ENCODE measurements at regions not wholly inside any gene's neighbourhood (a gene's known extent, or its start where the extent isn't known, plus 50 kb on each side); places are given as distances from the start of the nearest gene placed in this dataset.
"Not testable (repeated sequence)": the region's sequence is repeated elsewhere in the genome, so short reads cannot be mapped to it uniquely, and the experiment has no call there.

DNA sequence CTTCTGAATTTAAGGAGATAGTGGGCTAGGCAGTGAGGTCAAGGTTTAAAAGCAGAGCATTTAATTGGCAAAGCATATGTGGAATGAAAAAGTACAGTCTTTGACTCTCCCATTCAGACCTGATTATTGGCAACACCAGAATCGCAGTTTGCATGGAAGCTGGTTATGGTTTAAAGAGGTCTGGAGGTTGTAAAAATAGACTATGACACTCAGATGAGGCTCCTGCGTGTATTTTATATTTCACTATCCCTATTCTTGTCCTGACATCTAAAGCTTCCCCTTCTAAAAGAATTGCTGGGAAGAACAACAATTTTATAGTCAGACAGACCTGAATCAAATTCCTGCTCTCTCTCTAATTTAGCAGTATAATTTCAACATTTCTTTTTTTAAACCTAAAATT lies 302.9 kb downstream of the PCDH7 start:
- no peak overlapping the region for H3K4me3 ChIP-seq (ENCODE audit: low read depth in 1 of 2, low read length in 2 of 2)
- H3K27me3 ChIP-seq (ENCODE audit: low read depth, low read length) = no peaks in the 10 kb centered on the region
- no peaks in the 10 kb centered on the region for H3K9me3 ChIP-seq (ENCODE audit: control insufficient read depth in 1 of 2, low read length in 2 of 2)
- H3K4me1 ChIP-seq (ENCODE audit: control insufficient read depth in 1 of 2, insufficient read depth in 2 of 2, low read length in 2 of 2) = peaks cover 0 to 4% of the 10 kb centered on the region in 2 donors
- H3K36me3 ChIP-seq (ENCODE audit: control insufficient read depth in 1 of 2, insufficient read depth in 2 of 2, low read length in 2 of 2) = no peaks in the 10 kb centered on the region
- no peak overlapping the region for H3K27ac ChIP-seq (ENCODE audit: low read length)

DNA sequence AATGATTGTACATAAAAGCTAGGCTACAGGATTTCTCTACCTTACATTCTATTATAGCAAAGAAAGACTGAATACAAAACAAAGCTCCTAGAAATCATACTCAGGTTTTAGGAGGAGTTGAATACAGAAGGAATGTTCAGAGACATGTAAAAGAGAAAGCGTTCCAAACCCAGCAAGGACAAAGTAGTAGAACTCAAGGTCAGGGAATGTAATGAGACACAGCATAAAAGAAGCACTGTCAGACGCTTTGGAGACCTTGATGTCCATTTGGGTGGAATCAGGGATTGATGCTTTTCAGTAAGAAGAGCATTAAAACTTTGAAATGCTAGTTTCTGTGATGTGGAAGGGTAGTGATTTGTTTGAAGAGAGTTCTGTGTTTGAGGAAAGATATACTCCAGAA lies 303.6 kb downstream of the PCDH7 start:
- Histone ChIP-seq H3K4me3 (ENCODE audit: low read depth in 1 of 2, low read length in 2 of 2) (no peak overlapping the region), H3K27me3 (ENCODE audit: low read depth, low read length) (no peaks in the 10 kb centered on the region), H3K36me3 (ENCODE audit: control insufficient read depth in 1 of 2, insufficient read depth in 2 of 2, low read length in 2 of 2) (no peaks in the 10 kb centered on the region), H3K27ac (ENCODE audit: low read length) (no peak overlapping the region), H3K9me3 (ENCODE audit: control insufficient read depth in 1 of 2, low read length in 2 of 2) (no peaks in the 10 kb centered on the region), H3K4me1 (ENCODE audit: control insufficient read depth in 1 of 2, insufficient read depth in 2 of 2, low read length in 2 of 2) (peaks cover 0 to 4% of the 10 kb centered on the region in 2 donors)

DNA sequence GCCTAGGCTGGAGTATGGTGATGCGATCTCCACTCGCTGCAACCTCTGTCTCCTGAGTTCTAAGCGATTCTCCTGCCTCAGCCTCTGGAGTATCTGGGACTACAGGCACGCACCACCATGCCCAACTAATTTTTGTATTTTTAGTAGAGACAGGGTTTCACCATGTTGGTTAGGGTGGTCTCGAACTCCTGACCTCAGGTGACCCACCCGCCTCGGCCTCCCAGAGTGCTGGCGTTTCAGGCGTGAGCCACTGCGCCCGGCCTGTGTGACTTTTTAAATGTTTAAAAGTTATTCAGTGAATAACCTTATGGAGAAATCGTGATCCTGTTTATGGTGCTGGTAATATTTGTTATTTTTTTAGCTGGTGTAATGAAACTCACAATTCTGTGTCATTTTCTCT lies 304.6 kb downstream of the PCDH7 start:
- H3K4me3 ChIP-seq (ENCODE audit: low read depth in 1 of 2, low read length in 2 of 2); H3K27me3 ChIP-seq (ENCODE audit: low read depth, low read length); H3K4me1 ChIP-seq (ENCODE audit: control insufficient read depth in 1 of 2, insufficient read depth in 2 of 2, low read length in 2 of 2); H3K36me3 ChIP-seq (ENCODE audit: control insufficient read depth in 1 of 2, insufficient read depth in 2 of 2, low read length in 2 of 2); H3K9me3 ChIP-seq (ENCODE audit: control insufficient read depth in 1 of 2, low read length in 2 of 2); H3K27ac ChIP-seq (ENCODE audit: low read length): not testable (repeated sequence)

DNA sequence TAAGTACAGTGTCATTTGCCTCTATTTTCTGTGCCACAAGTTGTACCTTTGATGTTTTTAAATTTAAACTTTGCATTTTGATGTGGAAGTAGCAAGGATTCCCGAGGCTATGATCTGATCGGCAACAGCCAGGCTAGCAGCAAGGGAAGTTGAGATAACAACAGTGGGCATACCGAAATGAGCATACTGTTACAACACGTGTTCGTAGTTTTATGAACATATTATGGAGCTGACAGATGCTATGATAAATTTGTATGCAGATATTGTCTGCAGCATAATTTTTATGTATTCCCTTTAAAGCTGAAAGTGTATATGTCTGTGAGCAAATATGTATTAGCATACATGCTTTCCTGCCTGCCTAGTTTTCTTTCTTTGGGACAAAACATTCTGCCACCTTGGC lies 306.1 kb downstream of the PCDH7 start:
- Histone ChIP-seq H3K4me3 (ENCODE audit: low read depth in 1 of 2, low read length in 2 of 2) (no peak overlapping the region), H3K27ac (ENCODE audit: low read length) (no peak overlapping the region), H3K4me1 (ENCODE audit: control insufficient read depth in 1 of 2, insufficient read depth in 2 of 2, low read length in 2 of 2) (peaks cover 0 to 4% of the 10 kb centered on the region in 2 donors), H3K9me3 (ENCODE audit: control insufficient read depth in 1 of 2, low read length in 2 of 2) (no peaks in the 10 kb centered on the region), H3K36me3 (ENCODE audit: control insufficient read depth in 1 of 2, insufficient read depth in 2 of 2, low read length in 2 of 2) (no peaks in the 10 kb centered on the region), H3K27me3 (ENCODE audit: low read depth, low read length) (no peaks in the 10 kb centered on the region)

DNA sequence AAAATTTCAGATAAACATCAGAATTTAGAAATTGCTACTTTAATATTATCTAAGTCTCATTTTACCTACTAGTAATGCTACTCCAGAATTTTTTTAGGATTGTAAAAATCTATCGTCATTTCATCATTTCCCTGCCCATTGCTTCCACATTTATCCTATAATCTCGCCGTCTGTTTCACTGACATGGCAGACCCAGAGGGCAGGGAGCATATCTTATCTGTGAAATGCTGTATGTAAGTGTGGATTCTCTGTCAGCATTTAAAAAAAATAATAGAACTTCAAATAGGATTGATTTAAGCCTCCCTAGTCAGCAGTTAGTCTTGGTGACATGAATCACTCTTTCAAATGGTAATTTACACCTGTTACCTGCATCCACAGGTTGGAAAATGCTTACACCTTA lies 314.4 kb downstream of the PCDH7 start:
- Histone ChIP-seq H3K4me3 (ENCODE audit: low read depth in 1 of 2, low read length in 2 of 2) (no peak overlapping the region), H3K27ac (ENCODE audit: low read length) (no peak overlapping the region), H3K36me3 (ENCODE audit: control insufficient read depth in 1 of 2, insufficient read depth in 2 of 2, low read length in 2 of 2) (no peaks in the 10 kb centered on the region), H3K4me1 (ENCODE audit: control insufficient read depth in 1 of 2, insufficient read depth in 2 of 2, low read length in 2 of 2) (no peaks in the 10 kb centered on the region), H3K27me3 (ENCODE audit: low read depth, low read length) (no peaks in the 10 kb centered on the region), H3K9me3 (ENCODE audit: control insufficient read depth in 1 of 2, low read length in 2 of 2) (no peaks in the 10 kb centered on the region)

DNA sequence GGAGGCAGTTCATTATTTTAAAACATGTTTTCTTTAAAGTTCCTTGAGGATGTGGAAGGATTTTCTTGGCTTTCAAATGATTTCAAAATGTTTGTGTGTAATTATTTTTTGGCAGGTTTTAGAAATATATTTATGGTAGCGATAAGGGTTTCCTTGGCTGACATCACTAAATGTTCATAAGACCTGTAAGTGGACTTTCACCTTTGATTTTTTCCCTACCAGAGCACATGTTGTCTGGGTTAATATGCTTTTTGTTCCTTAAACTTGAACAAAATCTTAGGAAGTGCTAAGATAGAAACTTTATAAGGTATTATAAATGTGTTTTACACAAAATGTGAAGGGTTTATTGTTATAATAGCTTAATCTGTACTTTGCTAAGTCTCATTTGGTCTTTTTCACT lies 315.6 kb downstream of the PCDH7 start:
- H3K4me1 ChIP-seq (ENCODE audit: control insufficient read depth in 1 of 2, insufficient read depth in 2 of 2, low read length in 2 of 2) = no peaks in the 10 kb centered on the region
- no peaks in the 10 kb centered on the region for H3K27me3 ChIP-seq (ENCODE audit: low read depth, low read length)
- H3K4me3 ChIP-seq (ENCODE audit: low read depth in 1 of 2, low read length in 2 of 2) = no peak overlapping the region
- H3K27ac ChIP-seq (ENCODE audit: low read length) = no peak overlapping the region
- no peaks in the 10 kb centered on the region for H3K36me3 ChIP-seq (ENCODE audit: control insufficient read depth in 1 of 2, insufficient read depth in 2 of 2, low read length in 2 of 2)
- H3K9me3 ChIP-seq (ENCODE audit: control insufficient read depth in 1 of 2, low read length in 2 of 2) = no peaks in the 10 kb centered on the region

DNA sequence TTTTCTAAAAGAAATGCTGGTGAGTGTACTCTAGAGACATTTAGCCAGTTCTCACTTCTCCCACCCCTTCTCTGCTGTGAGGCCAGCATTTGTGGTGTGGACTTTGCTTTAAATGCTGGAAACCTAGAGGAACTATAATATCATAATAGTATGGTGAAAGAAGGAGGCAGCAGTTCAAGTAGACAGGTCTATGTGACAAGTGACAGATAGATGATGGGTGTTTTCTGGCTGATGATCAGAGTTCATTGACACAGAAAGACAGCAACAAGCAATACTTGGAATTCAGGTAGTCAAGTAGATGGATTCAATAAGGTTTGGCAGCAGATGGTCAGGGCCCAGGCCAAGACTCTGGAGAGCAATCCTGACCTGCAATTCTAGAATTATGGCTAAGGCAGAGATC lies 317.5 kb downstream of the PCDH7 start:
- no peaks in the 10 kb centered on the region for H3K36me3 ChIP-seq (ENCODE audit: control insufficient read depth in 1 of 2, insufficient read depth in 2 of 2, low read length in 2 of 2)
- H3K4me3 ChIP-seq (ENCODE audit: low read depth in 1 of 2, low read length in 2 of 2) = no peak overlapping the region
- H3K9me3 ChIP-seq (ENCODE audit: control insufficient read depth in 1 of 2, low read length in 2 of 2) = no peaks in the 10 kb centered on the region
- H3K27me3 ChIP-seq (ENCODE audit: low read depth, low read length) = no peaks in the 10 kb centered on the region
- H3K27ac ChIP-seq (ENCODE audit: low read length) = no peak overlapping the region
- no peaks in the 10 kb centered on the region for H3K4me1 ChIP-seq (ENCODE audit: control insufficient read depth in 1 of 2, insufficient read depth in 2 of 2, low read length in 2 of 2)

DNA sequence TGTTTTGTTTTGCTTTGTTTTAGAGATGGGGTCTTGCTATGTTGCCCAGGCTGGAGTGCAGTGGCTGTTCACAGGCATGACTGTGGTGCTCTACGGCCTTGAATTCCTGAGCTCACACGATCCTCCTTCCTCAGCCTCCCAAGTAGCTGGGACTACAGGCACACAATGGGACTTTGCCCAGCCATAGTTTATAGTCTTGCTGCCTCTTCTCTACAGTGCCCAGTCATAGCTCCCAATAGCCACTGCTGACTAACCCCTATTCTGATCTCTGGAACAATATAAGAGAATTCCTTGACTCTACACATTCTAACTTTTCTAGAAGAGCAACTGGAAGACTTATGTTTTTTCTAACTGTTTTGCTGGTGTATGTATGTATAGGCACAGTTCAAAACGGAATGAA lies 319.2 kb downstream of the PCDH7 start:
- Histone ChIP-seq H3K27me3 (ENCODE audit: low read depth, low read length) (no peaks in the 10 kb centered on the region), H3K9me3 (ENCODE audit: control insufficient read depth in 1 of 2, low read length in 2 of 2) (no peaks in the 10 kb centered on the region), H3K27ac (ENCODE audit: low read length) (no peak overlapping the region), H3K36me3 (ENCODE audit: control insufficient read depth in 1 of 2, insufficient read depth in 2 of 2, low read length in 2 of 2) (no peaks in the 10 kb centered on the region), H3K4me1 (ENCODE audit: control insufficient read depth in 1 of 2, insufficient read depth in 2 of 2, low read length in 2 of 2) (no peaks in the 10 kb centered on the region), H3K4me3 (ENCODE audit: low read depth in 1 of 2, low read length in 2 of 2) (no peak overlapping the region)

DNA sequence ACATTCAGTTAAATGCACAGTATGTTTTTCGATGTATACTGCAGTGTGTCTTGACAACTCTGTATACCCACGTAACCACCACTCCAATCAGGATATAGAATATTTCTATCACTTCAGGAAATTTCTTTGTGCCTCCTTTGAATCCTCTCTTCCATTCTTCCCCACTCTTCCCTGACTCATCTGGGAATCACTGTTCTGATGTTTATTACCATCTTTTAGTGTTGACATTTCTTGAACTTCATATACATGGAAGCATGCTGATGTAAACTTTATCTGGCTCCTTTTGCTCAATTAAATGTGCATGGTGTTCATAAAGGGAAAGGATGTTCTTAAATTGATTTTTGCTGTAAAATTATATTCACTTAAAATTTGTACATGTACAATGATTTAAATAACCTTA lies 319.9 kb downstream of the PCDH7 start:
- no peaks in the 10 kb centered on the region for H3K9me3 ChIP-seq (ENCODE audit: control insufficient read depth in 1 of 2, low read length in 2 of 2)
- no peak overlapping the region for H3K27ac ChIP-seq (ENCODE audit: low read length)
- no peak overlapping the region for H3K4me3 ChIP-seq (ENCODE audit: low read depth in 1 of 2, low read length in 2 of 2)
- no peaks in the 10 kb centered on the region for H3K27me3 ChIP-seq (ENCODE audit: low read depth, low read length)
- H3K36me3 ChIP-seq (ENCODE audit: control insufficient read depth in 1 of 2, insufficient read depth in 2 of 2, low read length in 2 of 2) = no peaks in the 10 kb centered on the region
- H3K4me1 ChIP-seq (ENCODE audit: control insufficient read depth in 1 of 2, insufficient read depth in 2 of 2, low read length in 2 of 2) = no peaks in the 10 kb centered on the region

DNA sequence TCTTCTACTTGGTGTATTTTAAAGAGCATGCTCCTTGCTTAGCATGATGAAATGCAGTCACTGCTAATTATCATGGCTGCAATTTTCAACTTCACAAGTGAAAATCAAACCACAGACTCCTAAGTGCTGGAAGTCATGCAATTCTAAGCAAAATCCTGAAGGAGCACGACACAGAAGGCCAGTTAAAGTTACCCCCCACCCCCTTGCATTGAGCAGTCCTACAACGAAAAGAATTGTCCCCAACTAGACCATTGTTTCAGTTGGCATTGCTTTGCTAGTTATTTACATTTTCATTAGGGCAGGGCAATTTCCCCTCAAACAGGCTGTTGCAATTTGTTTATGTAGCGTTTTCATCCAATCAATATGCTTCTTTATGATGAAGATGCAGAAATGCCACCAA lies 321.2 kb downstream of the PCDH7 start:
- Histone ChIP-seq H3K27me3 (ENCODE audit: low read depth, low read length) (no peaks in the 10 kb centered on the region), H3K4me1 (ENCODE audit: control insufficient read depth in 1 of 2, insufficient read depth in 2 of 2, low read length in 2 of 2) (no peaks in the 10 kb centered on the region), H3K9me3 (ENCODE audit: control insufficient read depth in 1 of 2, low read length in 2 of 2) (no peaks in the 10 kb centered on the region), H3K27ac (ENCODE audit: low read length) (no peak overlapping the region), H3K36me3 (ENCODE audit: control insufficient read depth in 1 of 2, insufficient read depth in 2 of 2, low read length in 2 of 2) (no peaks in the 10 kb centered on the region), H3K4me3 (ENCODE audit: low read depth in 1 of 2, low read length in 2 of 2) (no peak overlapping the region)

DNA sequence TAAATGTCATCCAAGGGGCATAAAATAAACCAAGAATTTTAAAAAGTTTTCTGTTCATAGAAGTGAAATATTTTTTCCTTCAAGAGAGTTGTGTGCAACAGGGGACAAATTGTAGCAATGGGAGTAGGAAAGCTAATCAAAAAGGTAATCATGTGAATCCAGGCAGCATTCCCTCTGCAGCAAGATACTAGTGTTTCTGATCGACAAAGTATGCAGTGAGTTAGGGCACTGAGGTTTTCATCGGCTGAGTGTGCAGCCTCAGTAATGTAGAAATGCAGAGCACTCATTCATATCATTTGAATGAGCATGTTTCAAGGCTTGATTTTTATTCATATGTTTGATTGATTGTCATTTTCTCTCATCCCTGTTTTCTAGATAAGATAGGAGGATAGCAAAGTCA lies 321.7 kb downstream of the PCDH7 start:
- Histone ChIP-seq H3K4me1 (ENCODE audit: control insufficient read depth in 1 of 2, insufficient read depth in 2 of 2, low read length in 2 of 2) (no peaks in the 10 kb centered on the region), H3K36me3 (ENCODE audit: control insufficient read depth in 1 of 2, insufficient read depth in 2 of 2, low read length in 2 of 2) (no peaks in the 10 kb centered on the region), H3K4me3 (ENCODE audit: low read depth in 1 of 2, low read length in 2 of 2) (no peak overlapping the region), H3K27ac (ENCODE audit: low read length) (no peak overlapping the region), H3K27me3 (ENCODE audit: low read depth, low read length) (no peaks in the 10 kb centered on the region), H3K9me3 (ENCODE audit: control insufficient read depth in 1 of 2, low read length in 2 of 2) (no peaks in the 10 kb centered on the region)

DNA sequence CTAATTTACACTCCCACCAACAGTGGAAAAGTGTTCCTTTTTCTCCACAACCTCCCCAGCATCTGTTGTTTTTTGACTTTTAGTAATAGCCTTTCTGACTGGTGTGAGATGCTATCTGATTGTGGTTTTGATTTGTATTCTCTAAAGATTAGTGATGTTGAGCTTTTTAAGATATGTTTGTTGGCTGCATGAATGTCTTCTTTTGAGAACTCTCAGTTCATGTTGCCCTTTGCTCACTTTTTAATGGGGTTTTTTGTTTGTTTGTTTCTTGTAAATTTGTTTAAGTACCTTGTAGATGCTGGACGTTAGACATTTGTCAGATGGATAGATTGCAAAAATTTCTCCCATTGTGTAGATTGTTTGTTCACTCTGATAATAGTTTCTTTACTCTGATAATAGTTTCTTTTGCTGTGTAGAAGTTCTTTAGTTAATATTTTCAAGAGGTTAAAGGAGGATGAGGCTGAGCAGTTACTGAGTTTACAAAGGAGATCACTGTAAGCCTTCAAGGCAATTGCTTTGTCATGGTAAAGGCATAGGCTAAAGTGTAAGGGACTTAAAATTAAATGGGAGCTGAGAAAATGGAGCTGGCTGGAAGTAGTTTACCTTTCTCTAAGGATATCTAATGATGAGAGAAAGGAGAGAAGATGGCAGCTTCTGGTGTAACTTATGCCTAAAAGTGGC lies 323.4 kb downstream of the PCDH7 start:
- Histone ChIP-seq H3K4me1 (ENCODE audit: control insufficient read depth in 1 of 2, insufficient read depth in 2 of 2, low read length in 2 of 2) (no peaks in the 10 kb centered on the region), H3K9me3 (ENCODE audit: control insufficient read depth in 1 of 2, low read length in 2 of 2) (no peaks in the 10 kb centered on the region), H3K4me3 (ENCODE audit: low read depth in 1 of 2, low read length in 2 of 2) (no peak overlapping the region), H3K27me3 (ENCODE audit: low read depth, low read length) (no peaks in the 10 kb centered on the region), H3K27ac (ENCODE audit: low read length) (no peak overlapping the region), H3K36me3 (ENCODE audit: control insufficient read depth in 1 of 2, insufficient read depth in 2 of 2, low read length in 2 of 2) (no peaks in the 10 kb centered on the region)
